GM19324 (cell line): ENCODE measurements at regions not wholly inside any gene's neighbourhood (a gene's known extent, or its start where the extent isn't known, plus 50 kb on each side); places are given as distances from the start of the nearest gene placed in this dataset.
"Not testable (repeated sequence)": the region's sequence is repeated elsewhere in the genome, so short reads cannot be mapped to it uniquely, and the experiment has no call there.

Experiments
- ATAC-seq: cut with Tn5 transposase; IDR thresholded peaks from one replicate; pipeline ENCODE4 v1.9.1; 2021; ENCODE audit warnings: mild to moderate bottlenecking, moderate library complexity; ENCODE audit not compliant: unreplicated experiment, low FRiP score

DNA sequence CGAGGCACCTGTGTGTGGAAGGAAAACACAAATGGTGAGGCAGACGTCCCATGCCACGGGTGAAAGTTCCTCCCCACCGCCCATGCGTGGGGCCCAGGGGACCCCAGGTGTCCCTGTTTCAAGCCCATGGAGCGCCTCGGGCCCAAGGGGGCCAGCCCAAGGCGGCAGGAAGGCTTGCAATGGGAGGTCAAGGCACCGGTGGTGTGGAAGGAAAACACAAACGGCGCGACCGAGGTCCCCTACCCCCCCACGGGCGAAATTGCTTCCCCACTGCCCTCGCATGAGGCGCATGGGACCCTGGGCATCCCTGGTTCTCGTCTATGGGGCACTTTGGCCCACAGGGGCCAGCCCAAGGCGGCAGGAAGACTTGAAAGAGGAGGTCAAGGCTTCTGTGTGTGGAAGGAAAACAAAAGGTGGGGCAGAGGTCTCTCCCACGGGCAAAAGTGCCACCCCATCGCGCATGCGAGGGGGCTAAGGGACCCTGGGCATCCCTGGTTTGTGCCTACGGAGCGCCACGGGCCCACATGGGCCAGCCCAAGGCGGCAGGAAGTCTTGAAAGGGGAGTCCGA lies 379.4 kb downstream of the ALG10 start:
- ATAC-seq: no peak

DNA sequence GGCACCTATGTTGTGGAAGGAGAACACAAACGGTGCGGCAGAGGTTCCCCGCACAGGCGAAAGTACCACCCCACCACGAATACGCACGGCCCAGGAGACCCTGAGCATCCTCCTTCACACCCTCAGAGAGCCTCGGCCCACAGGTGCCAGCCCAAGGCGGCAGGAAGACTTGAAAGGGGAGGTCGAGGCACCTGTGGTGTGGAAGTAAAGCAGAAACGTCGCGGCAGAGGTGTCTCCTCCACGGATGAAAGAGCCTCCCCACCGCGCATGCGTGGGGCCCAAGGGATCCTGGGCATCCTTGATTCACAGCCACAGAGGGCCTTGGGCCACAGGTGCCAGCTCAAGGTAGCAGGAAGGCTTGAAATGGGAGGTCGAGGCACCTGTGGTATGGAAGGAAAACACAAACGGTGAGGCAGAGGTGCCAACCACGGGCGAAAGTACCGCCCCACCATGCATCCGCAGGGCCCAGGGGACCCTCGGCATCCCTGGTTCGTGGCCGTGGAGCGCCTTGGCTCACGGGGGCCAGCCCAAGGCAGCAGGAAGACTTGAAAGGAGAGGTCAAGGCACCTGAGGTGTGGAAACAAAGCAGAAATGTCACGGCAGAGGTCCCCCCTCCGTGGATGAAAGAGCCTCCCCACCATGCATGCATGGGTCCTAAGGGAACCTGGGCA lies 380.1 kb downstream of the ALG10 start:
- no peak for ATAC-seq

DNA sequence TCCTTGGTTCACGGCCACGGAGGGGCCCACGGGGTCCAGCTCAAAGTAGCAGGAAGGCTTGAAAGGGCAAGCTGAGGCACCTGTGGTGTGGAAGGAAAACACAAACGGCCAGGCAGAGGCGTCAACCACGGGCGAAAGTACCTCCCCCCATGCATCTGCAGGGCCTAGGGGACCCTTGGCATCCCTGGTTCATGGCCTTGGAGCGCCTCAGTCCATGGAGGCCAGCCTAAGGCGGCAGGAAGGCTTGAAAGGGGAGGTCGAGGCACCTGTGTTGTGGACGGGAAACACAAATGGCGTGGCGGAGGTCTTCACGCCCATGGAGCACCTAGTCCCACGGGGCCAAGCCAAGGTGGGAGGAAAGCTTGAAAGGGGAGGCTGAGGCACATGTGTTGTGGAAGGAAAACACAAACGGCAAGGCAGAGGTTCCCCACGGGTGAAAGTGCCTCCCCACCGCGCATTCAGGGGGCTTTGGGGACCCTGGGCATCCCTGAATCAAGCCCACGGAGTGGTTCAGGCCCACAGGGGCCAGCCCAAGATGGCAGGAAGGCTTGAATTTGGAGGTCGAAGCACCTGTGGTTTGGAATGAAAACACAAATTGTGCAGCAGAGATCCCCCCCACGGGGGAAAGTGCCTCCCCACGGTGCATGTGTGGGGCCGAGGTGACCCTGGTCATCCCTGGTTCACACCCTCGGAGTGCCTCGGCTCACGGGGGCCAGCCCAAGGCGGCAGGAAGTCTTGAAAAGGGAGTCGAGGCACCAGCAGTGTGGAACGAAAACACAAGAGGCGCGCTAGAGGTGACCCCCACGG lies 380.8 kb downstream of the ALG10 start:
- no peak for ATAC-seq

DNA sequence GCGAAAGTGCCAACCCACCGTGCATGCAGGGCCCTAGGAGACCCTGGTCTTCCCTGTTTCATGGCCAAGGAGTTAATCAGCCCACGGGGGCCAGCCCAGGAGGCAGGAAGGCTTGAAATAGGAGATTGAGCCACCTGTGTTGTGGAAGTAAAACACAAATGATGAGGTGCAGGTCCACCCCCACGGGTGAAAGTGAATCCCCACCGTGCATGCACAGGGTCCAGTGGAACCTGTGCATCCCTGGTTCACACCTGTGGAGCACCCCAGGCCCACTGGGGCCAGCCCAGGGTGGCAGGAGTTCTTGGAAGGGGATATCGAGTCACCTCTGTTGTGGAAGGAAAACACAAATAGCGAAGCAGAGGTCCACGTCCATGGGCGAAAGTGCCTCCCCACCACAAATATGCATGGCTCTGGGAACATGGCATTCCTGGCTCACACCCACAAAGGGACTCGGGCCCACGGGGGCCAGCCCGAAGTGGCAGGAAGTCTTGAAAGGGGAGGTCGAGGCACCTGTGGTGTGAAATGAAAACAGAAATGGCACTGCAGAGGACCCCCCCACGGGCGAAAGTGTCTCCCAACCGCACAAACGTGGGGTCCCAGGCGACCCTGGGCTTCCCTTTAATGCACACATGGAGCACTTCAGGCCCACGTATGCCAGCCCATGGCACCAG lies 381.5 kb downstream of the ALG10 start:
- no peak for ATAC-seq

DNA sequence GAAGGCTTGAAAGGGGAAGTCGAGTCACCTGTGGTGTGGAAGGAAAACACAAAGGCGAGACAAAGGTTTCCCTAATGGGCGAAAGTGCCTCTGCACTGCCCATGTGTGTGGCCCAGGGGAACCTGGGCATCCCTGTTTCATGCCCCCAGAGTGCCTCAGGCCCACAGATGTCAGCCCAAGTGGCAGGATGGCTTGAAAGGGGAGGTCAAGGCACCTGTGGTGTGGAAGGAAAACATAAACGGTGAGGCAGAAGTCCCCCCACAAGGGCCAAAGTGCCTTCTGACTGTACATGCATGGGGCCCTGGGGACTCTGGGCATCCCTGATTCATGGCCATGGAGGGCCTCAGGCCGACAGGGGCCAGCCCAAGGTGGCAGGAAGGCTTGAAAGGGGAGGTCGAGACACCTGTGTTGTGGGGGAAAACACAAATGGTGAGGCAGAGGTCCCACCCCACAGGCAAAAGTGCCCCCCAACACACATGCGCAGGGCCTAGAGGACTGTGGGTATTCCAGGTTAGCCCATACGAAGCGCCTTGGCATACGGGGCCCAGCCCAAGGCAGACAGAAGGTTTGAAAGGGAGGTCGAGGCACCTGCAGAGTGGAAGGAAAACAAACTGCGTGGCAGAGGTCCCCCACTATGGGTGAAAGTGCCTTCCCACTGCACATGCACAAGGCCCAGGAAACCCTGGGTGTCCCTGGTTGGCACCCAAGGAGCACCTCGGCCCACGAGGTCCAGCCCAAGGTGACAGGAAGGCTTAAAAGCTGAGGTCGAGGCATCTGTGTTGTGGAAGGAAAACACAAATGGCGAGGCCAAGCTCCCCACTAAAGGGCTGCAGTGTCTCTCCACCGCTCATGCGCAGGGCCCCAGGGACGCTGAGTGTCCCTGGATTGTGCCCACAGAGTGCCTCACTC lies 382.3 kb downstream of the ALG10 start:
- ATAC-seq: no peak

DNA sequence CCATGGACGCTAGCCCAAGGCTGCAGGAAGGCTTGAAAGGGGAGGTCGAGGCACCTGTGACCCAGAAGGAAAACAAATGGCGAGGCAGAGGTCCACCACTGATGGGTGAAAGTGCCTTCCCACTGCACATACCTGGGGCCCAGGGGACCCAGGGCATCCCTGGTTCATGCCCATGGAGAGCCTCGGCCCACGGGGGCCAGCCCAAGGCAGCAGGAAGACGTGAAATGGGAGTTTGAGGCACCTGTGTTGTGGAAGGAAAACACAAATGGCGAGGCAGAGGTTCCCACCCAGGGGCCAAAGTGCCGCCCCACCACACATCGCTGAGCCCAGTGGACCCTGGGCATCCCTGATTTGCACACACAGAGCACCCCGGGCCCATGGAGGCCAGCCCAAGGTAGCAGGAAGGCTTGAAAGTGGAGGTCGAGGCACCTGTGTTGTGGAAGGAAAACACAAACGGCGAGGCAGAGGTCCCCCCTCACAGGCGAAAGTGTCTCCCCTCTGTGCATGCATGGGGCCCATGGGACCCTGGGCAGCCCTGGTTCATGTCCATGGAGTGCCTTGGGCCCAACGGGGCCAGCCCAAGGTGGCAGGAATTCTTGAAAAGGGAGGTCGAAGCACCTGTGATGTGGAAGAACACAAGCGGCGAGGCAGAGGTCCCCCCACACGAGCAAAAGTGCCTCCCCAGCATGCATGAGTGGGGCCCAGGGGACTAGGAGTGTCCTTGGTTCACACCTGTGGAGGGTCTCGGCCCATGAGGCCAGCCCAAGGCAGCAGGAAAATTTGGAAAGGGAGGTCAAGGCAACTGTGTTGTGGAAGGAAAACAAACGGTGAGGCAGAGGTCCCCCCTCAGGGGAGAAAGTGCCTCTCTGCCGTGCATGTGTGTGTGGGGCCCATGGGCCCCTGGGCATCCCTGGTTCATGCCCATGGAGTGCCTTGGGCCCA lies 383.3 kb downstream of the ALG10 start:
- ATAC-seq: no peak

DNA sequence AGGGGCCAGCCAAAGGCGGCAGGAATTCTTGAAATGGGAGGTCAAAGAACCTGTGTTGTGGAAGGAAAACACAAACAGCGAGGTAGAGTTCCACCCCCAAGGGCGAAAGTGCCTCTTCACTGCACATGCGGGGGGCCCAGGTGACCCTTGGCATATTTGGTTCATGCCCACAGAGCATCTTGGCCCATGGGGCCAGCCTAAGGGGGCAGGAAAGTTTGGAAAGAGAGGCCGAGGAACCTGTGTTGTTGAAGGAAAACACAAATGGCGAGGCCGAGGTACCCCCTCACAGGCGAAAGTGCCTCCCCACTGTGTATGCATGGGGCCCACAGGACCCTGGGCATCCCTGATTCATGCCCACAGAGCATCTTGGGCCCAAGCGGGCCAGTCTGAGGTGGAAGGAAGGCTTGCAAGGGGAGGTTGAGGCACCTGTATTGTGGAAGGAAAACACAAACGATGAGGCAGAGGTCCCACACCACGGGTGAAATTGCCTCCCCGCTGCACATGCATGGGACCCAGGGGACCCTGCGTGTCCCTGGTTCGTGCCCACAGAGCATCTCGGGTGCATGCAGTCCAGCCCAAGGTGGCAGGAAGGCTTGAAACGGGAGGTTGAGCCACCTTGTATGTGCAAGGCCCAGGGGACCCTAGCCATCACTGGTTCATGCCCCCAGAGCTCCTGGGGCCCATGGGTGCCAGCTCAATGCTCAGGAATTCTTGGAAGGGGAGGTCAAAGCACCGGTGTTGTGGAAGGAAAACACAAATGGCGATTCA lies 384.1 kb downstream of the ALG10 start:
- no peak for ATAC-seq

DNA sequence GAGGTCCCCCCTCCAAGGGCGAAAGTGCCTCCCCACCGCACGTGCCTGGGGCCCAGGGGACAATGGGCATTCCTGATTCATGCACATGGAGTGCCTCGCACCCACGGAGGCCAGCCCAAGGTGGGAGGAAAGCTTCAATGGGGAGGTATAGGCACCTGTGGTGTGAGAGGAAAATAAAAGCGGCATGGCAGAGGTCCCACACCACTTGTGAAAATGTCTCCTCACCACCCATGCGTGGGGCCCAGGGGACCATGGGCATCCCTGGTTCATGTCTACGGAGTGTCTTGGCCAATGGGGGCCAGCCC lies 384.7 kb downstream of the ALG10 start:
- no peak for ATAC-seq

DNA sequence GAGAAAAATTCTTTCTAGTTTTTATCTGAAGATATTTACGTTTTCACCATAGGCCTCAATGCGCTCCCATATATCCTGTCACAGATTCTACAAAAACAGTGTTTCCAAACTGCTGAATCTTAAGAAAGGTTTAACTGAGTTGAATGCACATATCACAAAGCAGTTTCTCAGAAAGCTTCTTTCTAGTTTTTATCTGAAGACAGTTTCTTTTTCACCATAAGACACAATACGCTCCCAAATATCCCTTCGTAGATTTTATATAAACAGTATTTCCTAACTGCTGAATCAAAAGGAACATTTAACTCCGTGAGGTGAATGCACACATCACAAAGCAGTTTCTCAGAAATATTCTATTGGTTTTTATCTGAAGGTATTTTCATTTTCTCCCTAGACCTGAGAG lies 385.5 kb downstream of the ALG10 start:
- no peak for ATAC-seq

DNA sequence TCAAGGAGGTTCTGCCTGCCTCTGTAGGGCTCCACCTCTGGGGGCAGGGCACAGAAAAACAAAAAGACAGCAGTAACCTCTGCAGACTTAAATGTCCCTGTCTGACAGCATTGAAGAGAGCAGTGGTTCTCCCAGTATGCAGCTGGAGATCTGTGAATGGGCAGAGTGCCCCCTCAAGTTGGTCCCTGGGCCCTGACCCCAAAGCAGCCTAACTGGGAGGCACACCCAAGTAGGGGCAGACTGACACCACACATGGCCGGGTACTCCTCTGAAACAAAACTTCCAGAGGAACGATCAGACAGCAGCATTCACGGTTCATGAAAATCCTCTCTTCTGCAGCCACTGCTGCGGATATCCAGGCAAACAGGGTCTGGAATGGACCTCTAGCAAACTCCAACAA lies 409.2 kb downstream of the ALG10 start:
- ATAC-seq: not testable (repeated sequence)
